HK-2 (cell line): ENCODE measurements at regions not wholly inside any gene's neighbourhood (a gene's known extent, or its start where the extent isn't known, plus 50 kb on each side); places are given as distances from the start of the nearest gene placed in this dataset.

Experiments used
- DNase-seq: peaks from one replicate; pipeline ENCODE4 v3.0.0-alpha.2; 2018; ENCODE audit not compliant: unreplicated experiment

DNA sequence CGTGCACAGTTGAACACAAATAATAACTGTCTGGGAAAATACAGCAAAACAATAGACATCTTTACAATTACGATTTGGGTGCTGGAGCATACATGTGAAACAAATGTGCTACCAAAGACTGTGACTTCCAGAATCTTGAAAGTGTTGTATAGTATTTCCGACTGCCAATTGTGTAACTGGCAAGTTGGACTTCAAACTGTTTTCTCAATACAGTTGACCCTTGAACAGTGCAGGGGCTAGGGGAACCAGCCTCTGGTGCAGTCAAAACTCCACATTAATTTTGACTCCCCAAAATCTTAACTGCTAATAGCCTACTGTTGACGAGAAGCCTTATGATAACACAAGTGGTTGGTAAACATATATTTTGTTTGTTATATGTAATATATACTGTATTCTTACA, 904.2 kb downstream of the EPHA3 start:
- no peak for DNase-seq

- DNase-seq = no peak
Measured at GRCh38 chr3:90011996-90012395, 904.6 kb downstream of the EPHA3 start.

DNA sequence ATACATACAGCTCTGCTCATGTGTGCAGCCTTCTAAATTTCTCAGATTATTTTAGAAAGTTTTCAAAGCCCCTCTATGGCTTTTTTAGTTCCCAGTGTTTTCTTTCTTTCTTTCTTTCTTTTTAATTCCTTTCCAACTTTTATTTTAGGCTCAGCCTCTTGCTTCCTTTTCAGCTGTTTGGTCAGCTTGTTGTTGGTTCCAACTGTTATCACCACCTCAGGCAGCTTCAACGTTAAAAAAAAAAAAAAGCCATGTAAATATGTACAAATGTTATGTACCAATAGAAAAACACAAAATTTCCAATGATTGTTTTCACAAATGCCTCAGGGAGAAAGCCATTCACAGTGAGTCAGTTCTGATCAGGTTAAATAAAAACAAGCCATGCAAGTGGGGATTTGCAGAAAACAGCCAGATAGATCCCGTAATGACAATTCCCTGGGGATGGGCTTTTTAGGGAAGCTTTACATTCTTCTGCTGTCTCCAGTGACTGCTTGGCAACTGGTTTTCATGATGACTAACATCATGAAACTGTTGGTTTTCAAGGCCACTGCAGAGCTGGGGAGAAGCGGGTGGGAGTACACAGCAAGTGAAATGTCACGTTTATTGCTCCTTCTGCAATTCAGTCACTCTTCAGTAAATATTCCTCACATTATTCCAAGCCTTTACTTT, 908.4 kb downstream of the EPHA3 start:
- DNase-seq = no peak

DNA sequence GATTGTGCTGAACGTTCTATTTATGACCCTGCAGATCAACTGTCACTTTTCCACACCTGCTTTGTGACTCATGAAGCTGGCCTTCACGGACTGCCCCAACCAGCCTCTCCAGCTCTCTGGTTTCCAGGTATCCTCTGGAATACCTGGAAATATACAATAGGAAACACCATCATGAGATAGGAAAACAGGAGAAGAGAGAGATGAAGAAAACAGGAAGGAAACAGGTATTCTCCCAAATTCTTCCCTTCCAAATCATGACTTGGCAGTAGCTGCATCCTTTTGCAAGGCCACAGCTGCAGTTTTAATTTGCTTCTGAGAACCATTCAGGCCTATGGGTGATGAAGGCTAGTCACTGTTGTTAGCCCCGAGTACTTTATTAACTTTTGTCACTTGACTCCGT, 909.1 kb downstream of the EPHA3 start:
- DNase-seq = no peak

DNA sequence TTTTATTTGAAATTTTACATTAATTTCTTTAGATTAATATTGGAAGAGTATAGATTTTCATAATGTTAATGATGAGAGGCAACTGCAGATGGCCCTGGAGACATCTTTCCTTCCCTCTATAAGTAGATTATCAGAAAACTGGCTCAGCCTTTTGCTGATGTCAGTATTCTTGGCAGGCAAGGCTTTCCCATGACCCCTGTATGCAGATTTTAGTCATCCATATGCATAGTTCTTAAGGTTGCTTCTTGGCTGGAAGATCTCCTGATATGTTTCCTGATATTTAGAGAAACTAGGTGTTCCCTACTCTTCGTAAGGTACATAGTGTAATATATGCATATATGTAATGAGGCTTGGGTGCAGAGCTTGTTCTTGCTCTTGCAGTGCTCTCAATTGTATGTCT, 911.4 kb downstream of the EPHA3 start:
- DNase-seq = no peak

DNA sequence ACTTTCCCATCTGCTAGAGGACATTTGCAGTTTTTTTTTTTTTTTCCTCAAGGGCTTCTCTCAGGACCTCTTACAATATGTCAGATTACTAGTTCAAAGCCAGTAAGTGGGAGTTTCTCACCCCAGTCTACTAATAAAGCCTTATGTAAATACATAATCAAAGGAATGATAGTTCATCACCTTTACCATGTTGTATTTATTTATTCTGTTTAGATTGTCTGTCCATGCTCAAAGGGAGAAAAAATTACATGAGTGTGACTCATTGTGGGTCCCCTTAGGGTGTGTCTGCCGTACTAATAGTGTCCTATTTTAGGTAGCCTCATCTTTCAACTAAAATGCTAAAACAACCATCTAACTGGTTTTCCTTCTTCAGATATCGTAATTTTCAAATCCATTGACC, 917.6 kb downstream of the EPHA3 start:
- no peak for DNase-seq

GRCh38 chr3:90026406-90026805, 919.0 kb downstream of the EPHA3 start:
- no peak for DNase-seq

- DNase-seq = no peak
Measured at GRCh38 chr3:90031121-90031520, 923.7 kb downstream of the EPHA3 start.

- DNase-seq = no peak
Measured at GRCh38 chr3:90032980-90033641, 925.7 kb downstream of the EPHA3 start.

DNA sequence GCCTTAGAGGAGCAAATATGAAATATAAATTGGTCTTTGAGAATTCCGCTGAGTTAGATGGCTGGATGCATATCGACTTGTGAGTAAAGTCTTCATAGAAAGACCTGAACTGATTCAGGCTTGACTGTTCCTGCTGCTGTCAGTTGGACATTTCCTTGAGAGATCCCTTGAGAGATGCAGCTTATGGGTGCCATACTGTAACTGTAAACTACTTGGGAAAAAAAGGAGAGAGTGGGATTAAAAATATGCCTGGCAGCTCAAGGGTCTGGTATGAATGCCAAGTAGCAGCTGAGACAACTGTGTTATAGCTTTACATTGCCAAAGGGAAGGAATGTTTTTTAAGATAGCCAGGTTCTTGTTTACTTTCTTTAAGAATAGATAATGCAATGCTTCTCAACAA, 926.6 kb downstream of the EPHA3 start:
- no peak for DNase-seq

GRCh38 chr3:90035643-90036042, 928.2 kb downstream of the EPHA3 start:
- no peak for DNase-seq

DNA sequence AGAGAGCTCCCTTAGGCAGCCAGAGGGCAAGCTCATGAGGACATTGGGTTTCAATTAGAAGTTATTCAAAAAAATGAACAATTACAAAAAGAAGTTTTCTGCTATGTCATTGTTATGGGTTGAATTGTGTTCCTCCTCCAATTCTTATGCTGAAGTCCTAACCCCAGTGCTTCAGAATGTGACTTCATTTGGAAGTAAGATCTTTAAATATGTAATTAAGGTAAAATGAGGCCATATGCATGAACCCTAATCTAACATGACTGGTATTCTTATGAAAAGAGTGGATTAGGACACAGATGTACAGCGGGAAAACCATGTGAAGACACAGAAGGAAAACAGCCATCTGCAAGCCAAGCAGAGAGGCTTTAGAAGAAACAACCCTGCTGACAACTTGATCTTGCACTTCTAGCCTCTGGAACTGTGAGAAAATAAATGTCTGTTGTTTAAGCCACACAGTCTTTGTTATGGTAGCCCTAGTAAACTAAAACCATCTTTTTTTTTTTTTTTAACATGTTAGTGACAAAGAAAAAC, 929.6 kb downstream of the EPHA3 start:
- no peak for DNase-seq

DNA sequence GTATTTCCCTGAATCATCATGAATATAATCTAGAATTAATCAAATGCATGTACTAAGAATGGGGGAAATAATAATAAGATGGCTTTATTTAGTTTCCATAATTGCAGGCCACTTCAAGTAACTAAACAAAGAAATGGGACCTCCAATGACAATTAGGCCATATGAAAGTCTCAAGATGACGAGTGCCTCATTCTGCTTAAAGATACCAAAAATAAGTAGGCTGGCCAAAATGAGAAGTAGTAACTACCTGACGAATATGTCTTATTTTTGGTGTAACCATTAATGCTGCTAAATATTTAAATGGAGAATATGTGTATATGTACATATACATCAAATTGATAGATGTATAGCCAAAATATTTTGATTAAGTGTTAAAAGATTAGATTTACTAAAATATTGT, 932.6 kb downstream of the EPHA3 start:
- DNase-seq = no peak

- DNase-seq = no peak
Measured at GRCh38 chr3:90040554-90040953, 933.1 kb downstream of the EPHA3 start.

DNA sequence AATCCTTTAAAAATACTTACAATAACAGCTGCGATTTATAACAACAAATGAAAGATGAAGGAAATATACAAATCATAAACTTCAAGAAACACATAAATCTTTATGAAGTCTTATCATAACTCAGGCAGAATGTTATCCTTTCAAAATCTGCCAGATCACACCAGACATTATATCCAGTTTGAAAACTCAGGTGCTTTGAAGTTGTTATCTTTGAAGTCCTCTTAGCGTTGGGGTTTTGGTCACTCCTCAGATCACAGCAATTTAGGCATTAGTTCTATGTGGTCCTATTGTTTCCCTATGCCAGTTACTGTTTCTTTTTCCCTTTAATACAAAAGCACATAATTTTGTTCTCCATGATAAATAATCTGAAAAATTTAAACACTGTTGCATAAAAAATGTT, 934.6 kb downstream of the EPHA3 start:
- no peak for DNase-seq

- no peak for DNase-seq
Measured at GRCh38 chr3:90043287-90043686, 935.9 kb downstream of the EPHA3 start.

- no peak for DNase-seq
Measured at GRCh38 chr3:90044084-90044816, 936.8 kb downstream of the EPHA3 start.

GRCh38 chr3:90052425-90052950, 945.1 kb downstream of the EPHA3 start:
- DNase-seq = no peak

DNA sequence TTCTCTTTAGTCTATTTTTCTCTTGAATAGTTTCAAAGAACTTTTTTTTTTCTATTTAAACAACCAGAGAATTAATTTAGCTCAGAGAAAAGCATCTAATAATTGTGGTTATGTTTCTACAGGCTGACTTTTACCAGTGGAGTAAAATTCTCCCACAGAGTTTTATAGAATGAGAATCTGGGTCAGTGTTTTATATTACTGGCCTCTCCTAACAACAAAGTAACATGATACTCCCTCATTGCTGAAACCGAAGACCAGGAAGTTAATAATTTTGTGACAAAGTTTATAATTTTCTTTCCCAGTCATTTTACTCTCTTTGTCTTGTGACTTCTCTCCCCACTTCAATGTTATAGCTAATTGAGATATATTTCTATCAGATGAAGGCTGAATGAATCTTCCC, 946.9 kb downstream of the EPHA3 start:
- no peak for DNase-seq

DNA sequence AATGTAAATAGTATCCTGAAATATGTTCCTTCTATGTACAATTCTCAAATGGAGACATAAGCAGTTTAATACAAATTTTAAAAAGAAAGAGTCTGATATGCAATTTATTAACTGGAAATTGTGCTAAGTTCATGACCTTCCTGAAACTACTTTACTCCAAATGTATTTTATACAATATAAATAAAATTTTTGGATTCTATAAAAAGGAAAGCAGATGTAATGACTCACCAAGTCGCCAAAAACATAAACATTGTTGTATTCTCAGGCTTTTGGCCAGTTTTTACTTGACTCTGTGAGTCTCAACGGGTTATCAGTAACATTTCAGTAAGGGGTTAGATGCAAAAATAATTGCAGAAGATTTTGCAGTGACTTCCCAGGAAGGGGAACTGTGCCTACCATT, 948.2 kb downstream of the EPHA3 start:
- DNase-seq = no peak

- no peak for DNase-seq
Measured at GRCh38 chr3:90056281-90057032, 949.0 kb downstream of the EPHA3 start.

DNA sequence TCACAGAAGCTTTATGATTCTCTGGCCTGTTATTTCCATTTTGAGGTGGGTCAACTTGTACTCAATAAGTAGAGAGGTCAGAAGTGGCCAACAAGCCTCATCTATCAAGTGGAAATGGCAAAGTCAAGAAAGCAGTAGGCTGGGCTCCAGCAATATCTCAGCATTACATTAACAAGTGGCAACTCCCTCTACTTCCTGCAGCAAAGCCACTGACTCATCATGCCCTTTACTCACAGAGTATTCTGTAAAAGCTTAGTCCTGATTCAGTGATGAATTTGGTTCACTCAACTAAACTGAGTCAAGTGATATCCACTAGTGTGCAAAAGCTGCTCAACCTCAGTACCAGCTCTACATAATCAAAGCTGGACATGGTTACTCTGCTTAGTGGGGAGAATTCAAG, 954.6 kb downstream of the EPHA3 start:
- no peak for DNase-seq
